HG03432 (cell line): ENCODE measurements at regions not wholly inside any gene's neighbourhood (a gene's known extent, or its start where the extent isn't known, plus 50 kb on each side); places are given as distances from the start of the nearest gene placed in this dataset.

Source experiments
- ATAC-seq: cut with Tn5 transposase; IDR thresholded peaks from one replicate; pipeline ENCODE4 v1.9.1; 2021; ENCODE audit warnings: mild to moderate bottlenecking, moderate library complexity; ENCODE audit not compliant: unreplicated experiment

DNA sequence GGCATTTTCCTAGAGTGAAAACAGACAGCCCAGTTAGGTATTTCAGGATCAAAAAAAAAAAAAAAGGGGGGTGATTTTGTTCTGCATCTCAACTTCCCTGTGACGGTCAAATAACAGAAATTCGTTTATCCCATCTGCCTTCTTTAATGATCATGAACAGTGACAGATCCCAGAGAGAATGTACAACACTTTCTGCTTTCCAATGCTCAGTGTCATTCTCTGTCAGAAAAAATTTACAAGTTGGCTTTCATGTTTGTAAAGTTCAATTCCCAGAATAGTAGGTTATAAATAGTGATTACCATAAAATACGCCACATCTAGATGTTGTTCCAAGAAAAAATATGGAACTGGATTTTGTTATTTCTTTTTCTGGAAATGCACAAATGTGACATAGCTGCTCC lies 1013.2 kb upstream of the PHF14 start:
- no peak for ATAC-seq

DNA sequence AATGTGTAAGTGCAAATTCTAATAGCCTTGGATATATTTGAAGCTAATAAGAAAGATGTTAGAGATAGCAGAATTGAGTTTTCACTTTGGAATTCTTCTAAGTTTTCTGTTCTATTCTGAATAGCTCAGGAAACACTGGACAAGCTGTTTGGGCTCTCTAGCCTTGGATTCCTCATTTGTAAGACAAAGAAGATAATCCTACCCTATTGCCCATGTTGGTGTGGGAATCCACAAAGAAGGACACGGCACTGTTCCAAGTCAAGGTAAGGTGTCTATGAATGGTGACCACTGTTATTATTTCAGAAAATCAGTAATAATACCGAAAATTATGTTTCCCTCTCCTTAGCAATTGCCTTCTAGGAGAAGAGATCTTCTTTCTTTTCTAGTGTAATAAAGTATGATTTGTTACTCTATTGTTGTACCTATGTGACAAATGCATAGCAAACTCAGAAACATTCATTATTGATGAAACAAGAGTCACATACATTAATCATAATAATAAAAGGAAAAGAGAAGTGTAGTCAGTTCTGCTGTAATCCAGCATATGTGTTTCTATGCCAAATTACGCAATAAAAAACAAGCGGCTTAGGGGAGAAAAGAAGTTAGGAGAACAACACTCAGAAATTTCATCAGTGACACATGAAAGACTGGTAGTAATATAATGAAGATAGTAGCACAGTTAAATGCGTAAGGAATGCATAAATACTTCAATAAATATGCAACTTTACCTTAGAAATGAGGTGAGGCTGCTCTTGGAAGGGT lies 1012.3 kb upstream of the PHF14 start:
- no peak for ATAC-seq

DNA sequence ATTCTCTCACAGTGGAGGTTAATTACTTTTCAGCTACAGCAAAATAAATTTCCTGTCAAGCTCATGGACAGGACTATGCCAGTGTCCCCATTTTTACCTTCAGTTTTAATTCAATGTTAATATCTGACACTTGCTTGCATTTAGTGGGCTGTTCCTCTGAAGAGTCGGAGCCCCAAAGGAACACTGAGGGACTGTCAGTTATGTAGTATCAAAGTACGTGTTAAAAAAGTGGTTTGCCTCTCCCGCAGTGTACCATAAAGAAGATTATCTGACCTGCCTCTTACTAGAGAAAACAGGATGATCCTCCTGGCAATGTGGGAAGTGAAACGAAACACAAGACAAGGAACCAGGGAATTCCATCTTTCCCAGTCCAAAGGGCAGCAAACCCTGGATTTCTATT lies 1010.9 kb upstream of the PHF14 start:
- no peak for ATAC-seq

DNA sequence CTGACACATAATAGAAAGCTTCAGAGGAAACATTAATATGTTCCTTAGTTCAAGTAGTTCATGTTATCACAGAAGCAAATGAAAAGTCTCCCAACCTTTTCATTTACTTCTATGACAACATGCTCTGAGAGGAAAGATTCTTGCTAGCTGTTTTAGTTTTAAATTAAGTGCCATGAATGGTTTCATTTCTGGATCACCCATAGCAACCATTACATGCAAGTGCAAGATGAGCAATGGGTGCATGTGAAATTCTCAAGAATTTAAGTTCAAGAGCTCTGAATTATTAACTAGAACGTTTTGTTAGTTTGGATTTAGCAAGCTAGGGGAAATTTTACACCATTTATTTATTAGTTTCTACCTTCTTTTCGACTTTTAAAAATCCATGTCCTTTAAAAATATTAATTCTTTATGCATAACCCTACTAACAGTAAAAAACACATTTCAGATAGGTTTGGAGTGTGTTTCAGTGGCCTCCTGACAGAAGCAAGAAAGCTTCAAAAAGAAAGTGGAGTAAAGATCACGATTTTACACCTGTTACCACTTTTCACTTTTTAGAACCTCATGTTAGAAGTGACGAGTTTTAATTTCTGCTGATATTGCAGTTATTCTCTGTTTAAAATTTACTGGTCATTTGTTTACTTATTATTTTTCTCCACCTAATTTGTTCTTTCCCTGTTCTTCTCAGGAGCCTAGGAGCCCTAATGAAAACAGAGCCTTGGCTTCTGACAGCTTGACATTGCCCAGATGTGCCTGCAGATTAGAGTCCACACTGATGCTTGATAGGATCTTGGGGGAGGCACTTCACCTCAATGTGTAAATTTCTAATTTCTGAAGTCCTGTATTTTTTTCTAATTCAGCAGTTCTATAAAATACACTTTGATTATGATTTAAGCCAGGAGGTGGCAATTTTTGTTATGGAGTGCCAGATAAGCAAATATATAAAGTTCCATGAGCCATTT lies 995.3 kb upstream of the PHF14 start:
- no peak for ATAC-seq

DNA sequence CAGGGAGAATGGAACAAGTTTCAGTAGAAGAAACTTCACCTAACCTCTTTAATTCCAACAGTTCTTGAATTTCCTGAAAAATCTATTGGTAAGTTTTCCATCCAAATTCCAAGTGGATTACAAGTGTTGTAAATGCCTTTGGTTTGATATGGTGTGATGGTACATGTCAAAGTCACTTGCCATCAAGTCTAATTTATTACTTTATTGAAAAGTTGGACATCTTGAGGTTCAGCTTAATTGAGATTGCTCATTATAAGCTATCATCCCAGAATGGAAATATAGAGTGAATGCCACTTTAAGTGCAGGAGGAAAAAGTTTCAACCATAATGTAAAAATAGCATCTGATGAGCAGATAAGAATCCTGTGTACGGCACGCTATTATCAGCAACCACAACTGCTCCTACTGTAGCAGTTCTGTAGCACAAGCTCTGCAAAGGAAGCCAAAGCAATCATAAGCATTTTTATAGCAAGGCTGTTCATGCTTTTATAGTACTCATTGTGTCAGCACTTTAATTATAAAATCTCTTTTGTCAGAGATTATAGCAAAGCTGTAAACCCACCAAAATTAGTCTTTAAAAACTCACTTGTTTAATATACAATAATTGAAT lies 991.8 kb upstream of the PHF14 start:
- no peak for ATAC-seq

DNA sequence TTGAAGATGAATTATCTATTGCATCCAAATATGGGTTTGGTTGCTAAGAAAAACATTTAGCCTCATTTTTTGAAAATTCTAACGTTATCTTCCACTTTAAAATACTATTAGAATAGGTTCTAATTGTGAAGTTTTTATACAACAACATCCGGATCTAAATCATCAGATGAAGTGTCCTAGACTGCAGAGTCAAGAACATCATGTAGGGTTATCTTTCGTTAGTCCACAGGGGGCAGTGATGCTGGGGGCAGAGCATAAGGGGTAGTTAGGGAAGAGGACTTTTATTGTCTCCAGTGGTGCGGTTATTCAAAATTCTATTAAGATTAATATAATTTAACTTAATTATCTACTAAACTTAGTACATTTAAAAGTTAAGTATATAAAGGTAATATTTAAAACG lies 990.6 kb upstream of the PHF14 start:
- ATAC-seq = no peak

DNA sequence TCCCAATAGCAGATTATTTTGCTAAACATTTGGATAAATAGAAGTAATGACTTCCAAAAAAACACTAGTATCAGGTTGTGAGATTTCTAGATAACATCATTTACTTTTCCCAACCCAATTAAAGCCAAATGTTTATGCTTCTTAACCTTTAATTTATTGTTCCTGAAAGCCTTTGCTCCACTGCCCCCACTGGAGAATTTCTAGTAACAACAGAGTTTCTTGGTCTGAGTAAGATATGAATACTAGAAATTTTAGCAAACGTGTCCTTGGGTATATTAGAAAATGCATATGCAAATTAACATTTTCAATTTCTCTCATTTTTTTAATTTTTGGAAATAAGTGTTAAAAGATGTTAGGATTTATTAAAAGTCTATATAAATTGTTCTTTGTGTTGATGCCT lies 958.0 kb upstream of the PHF14 start:
- ATAC-seq = no peak

DNA sequence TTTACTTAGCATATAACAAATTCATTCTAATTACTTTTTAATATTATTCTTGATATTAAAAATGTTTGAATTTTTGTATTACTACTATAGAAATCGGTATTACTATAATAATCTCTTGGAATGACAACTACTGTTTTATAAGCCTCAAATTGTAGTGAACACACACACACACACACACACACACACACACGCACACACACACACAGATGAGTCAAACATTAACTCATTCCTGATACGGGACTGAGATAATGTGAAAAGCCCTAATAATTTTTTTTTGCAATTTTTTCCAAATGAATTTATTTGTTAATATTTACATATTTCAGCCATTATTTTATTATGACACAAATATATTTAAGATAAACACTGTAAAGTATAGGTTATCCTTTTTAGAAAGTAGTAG lies 951.2 kb upstream of the PHF14 start:
- ATAC-seq = no peak

DNA sequence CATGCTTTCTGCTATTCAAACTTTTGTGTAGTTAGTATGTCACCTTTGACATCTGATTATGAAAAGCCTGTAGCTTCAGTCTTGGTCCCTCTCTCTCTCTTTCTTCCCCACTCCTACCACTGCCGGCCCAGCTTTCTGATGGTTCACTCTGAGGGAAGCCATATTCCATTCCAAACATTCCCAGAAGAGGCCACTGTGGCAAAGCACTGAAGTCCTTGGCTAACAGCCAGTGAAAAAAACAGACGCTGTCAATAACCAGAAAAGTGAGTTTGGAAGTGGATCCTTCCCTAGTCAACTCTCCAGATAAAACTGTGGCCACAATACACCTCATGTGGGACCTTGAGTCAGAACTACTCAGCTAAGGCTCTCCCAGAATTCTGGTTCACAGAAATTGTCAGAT lies 950.7 kb upstream of the PHF14 start:
- no peak for ATAC-seq

DNA sequence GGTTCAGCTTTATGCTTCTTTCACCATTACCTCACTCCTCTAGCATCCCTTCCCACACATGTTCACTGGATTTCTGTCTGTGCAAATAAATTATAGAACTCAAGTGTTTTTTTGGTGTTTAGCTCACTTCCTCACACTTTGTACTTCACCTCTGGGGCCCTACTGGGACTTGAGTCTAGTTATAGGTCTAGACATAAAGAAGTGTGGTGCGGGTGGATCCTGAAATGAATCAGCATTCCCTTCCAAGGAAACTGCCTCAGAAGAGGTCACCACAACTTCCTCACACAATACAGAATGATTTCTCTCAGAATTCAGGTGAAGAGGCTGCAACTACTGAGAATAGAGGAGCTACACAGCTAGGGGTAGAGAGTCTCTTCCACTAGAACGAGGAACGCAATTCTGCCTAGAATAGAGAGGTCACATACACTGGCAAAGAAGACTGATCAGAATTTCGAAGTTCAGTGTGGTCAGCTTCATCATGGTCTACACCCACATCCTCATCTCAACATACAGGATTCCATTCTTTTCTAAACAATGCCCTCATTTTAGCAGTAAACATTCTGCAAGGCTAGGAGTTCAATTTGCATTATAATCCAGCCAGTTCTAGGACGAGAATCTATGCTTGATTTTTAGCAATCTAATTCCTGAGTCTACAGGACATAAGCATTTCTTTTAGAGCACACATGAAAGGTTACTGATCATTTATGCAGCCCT lies 938.7 kb upstream of the PHF14 start:
- ATAC-seq = no peak

DNA sequence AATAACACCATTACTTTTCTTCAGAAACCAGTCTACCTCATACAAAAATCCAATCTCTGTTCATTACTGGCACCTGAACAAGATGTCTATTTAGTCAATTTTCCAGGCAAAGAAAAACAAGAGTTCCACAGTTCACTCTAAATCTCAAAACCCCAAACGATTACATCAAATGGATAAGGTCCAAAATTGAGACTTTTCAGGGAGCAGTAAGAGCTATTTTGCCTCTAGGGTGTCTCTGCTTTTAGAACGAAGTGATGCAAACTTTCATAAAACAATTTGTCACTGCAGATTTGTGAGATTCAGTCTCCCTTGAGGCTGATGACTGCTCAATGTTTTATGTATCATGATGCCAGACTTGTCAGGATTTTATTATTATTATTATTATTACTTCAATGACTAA lies 937.0 kb upstream of the PHF14 start:
- no peak for ATAC-seq

DNA sequence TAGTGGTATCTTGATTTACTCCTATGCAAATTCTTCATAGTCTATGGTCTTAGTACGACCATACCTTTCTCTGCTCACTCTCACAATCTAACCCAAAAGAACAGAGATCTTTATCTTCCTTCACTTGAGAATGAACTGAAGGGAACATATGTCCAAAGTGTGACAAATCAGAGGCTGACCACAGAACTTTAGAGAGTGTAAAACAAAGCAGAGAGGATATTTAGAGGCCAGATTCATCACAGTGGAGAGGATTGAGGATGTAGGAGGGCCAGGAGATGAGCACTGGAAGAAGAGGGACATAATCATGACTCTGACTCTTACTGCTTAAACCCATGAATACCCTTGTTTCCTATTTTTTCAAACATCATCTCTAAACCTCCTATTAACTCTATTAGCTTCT lies 935.3 kb upstream of the PHF14 start:
- ATAC-seq = no peak

DNA sequence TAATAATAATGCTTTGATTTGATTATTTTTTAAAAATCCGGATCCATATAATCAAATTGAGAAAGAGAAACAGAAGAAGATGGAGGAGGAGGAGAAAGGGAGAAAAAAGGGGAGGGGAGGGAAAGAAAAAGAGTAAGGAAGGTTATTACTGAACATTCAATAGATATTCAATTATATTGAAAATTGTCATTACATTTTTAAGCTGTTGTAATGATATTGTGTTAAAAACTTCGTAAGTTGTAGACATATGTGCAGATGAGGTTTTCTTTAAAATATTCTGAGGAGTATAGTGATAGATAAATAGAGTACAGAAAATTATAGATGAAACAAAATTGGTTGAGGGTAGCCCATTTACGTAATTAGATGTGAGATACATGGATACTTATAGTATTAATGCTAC lies 933.0 kb upstream of the PHF14 start:
- ATAC-seq = no peak

DNA sequence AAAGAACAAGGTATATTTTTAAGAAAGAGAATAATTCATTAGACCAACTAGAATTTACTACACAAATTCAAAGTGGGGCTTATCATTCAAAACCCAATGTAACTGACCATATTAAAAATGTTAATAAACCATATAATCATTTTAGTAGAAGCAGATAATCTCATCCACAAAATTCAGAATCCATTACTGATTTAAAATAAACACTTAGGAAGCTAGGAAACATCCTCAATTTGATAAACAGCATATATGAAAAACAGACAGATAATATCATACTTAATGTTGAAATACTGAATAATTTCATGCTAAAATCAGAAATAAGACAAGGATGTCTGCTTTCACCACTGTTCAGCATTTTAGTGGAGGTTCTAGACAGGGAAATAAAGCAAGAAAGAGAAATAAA lies 902.8 kb upstream of the PHF14 start:
- ATAC-seq = no peak

DNA sequence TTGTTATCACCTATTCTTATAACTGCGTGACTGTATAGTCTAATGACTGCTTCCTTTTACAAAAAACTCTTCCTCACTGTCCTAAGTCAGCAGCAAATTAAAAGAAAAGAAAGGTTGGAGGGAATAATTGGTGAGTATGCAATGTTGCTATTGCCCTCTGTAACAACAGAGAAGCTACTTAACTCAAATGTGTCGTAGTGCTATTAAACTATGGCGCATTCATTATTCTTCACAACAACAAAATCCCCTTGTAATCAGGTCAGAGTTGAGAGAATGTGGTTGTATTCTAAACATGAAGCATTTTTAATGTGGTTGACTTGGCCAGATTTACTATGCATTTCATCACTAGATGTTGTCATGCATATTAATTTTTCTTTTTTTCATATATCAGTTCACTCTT lies 897.8 kb upstream of the PHF14 start:
- no peak for ATAC-seq

DNA sequence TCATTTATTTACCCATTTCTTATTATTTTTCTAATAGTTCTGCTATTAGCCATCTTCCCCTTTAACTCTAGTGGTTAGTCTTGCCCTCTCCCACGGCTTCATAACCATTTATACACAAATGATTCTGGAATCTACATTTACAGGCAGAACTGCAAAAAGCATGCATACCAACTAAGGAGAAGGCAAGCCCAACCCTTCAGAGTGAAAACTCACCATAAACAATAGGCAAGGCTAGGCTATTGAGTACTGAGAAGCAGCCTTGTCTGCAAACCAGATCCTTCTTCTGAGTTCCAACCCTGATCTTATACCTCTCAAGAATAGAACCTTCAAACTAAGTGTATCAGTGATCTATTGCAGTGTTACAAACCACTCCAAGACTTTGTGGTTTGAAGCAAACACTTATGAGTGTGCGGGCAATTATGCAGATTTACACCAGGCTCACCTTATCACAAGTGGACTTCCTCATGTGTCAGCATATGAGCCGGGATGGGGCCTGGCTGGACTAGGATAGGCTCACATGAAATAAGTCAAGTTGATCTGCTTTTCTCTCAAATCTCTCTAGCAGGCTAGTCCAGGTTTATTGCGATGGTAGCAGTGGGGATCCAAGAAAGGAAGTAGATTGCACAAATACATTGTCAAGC lies 896.9 kb upstream of the PHF14 start:
- no peak for ATAC-seq

DNA sequence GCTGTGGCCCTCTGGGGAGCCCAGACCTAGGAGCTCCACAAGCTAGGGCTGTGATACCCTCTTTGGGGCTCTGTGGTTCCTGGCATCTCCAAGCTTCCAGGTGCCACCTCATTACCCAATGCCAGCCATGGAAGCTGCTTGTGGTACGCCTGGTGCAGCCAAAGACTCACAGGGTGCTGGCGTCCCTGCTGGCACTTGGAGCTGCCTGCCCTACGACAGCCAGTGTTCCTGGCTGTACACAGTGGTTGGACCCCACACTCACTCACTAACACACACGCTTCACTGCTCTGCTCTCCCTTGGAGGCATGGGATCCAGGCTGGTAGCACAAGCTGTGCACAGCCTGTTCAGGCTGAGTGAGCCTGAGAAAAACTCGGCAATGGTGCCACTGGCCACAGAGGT lies 894.1 kb upstream of the PHF14 start:
- ATAC-seq = no peak

DNA sequence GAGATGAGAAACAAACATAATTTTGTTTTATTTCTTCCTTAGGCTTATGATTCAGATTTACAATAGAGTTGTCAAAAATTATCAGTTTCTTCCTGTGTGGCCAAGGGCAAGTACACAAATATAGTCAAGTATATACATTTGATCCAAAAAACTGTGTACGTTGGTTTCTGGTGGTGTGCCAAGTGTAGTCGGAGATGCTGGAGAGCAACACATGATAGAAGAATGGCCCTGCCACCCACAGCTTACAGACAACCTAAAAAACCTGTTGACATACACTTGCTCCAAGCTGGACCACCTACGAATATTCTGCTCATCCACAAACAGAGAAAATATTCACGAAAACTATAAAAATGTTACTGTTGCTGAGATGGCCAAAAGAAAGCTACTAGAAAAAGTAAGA lies 890.8 kb upstream of the PHF14 start:
- ATAC-seq = no peak

DNA sequence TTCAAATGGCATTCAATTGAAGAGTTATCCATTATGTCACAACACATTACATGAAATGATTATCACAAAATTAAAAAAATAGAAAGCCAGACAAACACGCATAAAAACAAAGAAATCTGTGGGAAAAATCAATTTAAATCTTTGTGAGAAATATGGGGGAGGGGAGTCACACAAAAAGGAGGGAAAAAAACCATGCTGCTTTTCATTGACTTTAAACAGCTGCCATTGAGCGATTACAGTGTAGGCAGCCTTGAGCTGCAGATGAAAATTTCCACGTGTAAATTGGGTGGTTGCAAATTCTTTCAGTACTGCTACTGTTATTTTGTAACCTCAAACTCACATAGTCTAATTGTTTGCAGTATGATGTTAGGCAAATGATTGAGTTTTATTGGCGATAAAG lies 889.9 kb upstream of the PHF14 start:
- ATAC-seq = no peak

DNA sequence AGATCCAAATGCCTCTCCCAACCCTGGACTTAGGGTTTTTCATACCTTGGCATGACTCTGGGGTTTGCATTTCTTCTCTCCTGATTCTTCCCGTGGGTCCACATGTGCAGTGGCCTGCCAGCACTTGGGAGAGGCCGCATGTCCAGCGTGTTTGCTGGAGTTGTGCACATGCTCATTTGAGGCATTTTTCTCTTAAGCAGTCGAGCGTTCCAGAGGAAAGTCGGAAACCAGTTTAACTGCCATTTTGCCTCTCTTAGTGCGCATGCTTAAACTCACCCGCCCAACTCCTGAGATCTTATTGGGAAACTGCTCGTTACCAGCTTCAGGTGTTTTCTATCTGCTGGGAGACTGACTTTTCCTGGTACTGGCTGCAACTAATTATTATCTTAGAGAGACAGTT lies 888.4 kb upstream of the PHF14 start:
- ATAC-seq = no peak

DNA sequence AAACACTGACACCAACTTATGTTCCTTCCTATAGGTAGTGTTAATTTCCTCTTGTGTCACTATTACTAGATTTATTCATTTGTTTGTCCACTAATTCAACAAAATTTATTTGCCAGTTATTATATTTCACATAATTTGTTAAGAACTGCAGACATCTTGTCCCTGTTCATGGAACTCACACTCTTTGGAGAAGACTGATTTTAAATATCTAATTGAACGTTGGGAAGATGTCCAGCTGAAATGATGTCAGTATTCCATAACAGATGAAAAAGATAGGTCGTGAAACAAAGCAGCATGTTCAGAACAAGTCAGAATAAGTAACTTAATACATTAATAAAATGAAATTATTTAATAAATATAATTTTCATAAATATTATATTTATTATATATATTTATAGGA lies 873.1 kb upstream of the PHF14 start:
- ATAC-seq = no peak
